A549 (cell line): ENCODE measurements at regions not wholly inside any gene's neighbourhood (a gene's known extent, or its start where the extent isn't known, plus 50 kb on each side); places are given as distances from the start of the nearest gene placed in this dataset.

ENCODE experiments used
- ATAC-seq, 2 experiments: fragments of 200-7000 bp in 1 of 2; fragments of >200 bp in 1 of 2; cut with Nextera tagmentation in 1 of 2; cut with Tn5 transposase in 1 of 2; 3 replicates each; pipeline versions ENCODE4 v1.8.0 to v1.9.1; 2018 to 2020; ENCODE audit warnings: mild to moderate bottlenecking in 1 of 2, moderate library complexity in 1 of 2
- CTCF ChIA-PET: fragments of 300-600 bp; sonication (Branson Sonifier 250); formaldehyde crosslinking; extraction: SDS; loops from one replicate; lab custom pipeline; 2021; ENCODE audit warnings: antibody characterized with exemption, inconsistent platforms; lab: Yijun Ruan, JAX
- POLR2A ChIA-PET: fragments of 350-600 bp; formaldehyde crosslinking; extraction: SDS; loops from one replicate; lab custom pipeline; 2021; ENCODE audit warnings: antibody characterized with exemption, inconsistent platforms; lab: Yijun Ruan, JAX
- DNase-seq, 2 experiments: peaks; one replicate each; pipeline versions ENCODE4 v3.0.0 to v3.0.0-alpha.2; 2011 to 2016; ENCODE audit warnings: low read depth in 1 of 2, low spot score in 1 of 2
- FAIRE-seq: peaks from 2 replicates; lab custom pipeline; 2011; peaks lifted over from hg19 to GRCh38; lab: Jason Lieb, UNC
- H3K27ac ChIP-seq, 2 experiments: fragments of >200 bp; sonication (Bioruptor Twin); formaldehyde crosslinking; 3 replicates each; pipeline ENCODE4 v1.5.1; 2016 to 2017
- H3K4me1 ChIP-seq: fragments of >200 bp; sonication (Bioruptor Twin); formaldehyde crosslinking; 3 replicates; pipeline ENCODE4 v1.6.1; 2016
- H3K4me2 ChIP-seq: fragments of >200 bp; sonication (Bioruptor Twin); formaldehyde crosslinking; 3 replicates; pipeline ENCODE4 v1.6.1; 2016
- H3K4me3 ChIP-seq: fragments of >200 bp; sonication (Bioruptor Twin); formaldehyde crosslinking; 3 replicates; pipeline ENCODE4 v1.5.1; 2016
- H3K9me3 ChIP-seq: fragments of >200 bp; sonication (Bioruptor Twin); formaldehyde crosslinking; 3 replicates; pipeline ENCODE4 v1.6.1; 2016
- CBX2 ChIP-seq: fragments of 200-600 bp; sonication (generic); IDR thresholded peaks from 2 replicates; pipeline ENCODE4 v1.6.1; 2016; ENCODE audit warnings: low read depth, mild to moderate bottlenecking, borderline replicate concordance
- CBX8 ChIP-seq: fragments of 200-600 bp; sonication (generic); IDR thresholded peaks from 2 replicates; pipeline ENCODE4 v1.6.1; 2016
- CHD4 ChIP-seq: fragments of 200-600 bp; sonication (generic); IDR thresholded peaks from 2 replicates; pipeline ENCODE4 v1.6.1; 2016; ENCODE audit warnings: antibody characterized with exemption, mild to moderate bottlenecking, borderline replicate concordance
- EHMT2 ChIP-seq: fragments of 200-600 bp; sonication (generic); IDR thresholded peaks from 2 replicates; pipeline ENCODE4 v1.6.1; 2016; ENCODE audit warnings: antibody characterized with exemption, low read depth, mild to moderate bottlenecking, moderate library complexity
- FOXS1 ChIP-seq: fragments of 250-450 bp; sonication (Bioruptor Pico); IDR thresholded peaks from 2 replicates; pipeline ENCODE4 v1.5.0; 2020; ENCODE audit warnings: mild to moderate bottlenecking, moderate library complexity
- HES2 ChIP-seq: fragments of >200 bp; sonication (Bioruptor Twin); formaldehyde crosslinking; IDR thresholded peaks from 2 replicates; pipeline ENCODE4 v1.6.1; 2016
- JUN ChIP-seq, 2 experiments: fragments of >200 bp; sonication (Bioruptor Twin); formaldehyde crosslinking; IDR thresholded peaks; 2 replicates in 1 of 2; 3 replicates in 1 of 2; pipeline ENCODE4 v1.6.1; 2016 to 2017
- KDM1A ChIP-seq: fragments of 200-600 bp; sonication (generic); IDR thresholded peaks from 2 replicates; pipeline ENCODE4 v1.6.1; 2016; ENCODE audit warnings: low read depth, mild to moderate bottlenecking
- MAFK ChIP-seq: fragments of 450-650 bp; IDR thresholded peaks from 2 replicates; pipeline ENCODE4 v1.6.1; 2014; ENCODE audit not compliant: partially characterized antibody
- MAZ ChIP-seq: fragments of 150-350 bp; IDR thresholded peaks from 2 replicates; pipeline ENCODE4 v1.6.1; 2014; ENCODE audit warnings: antibody characterized with exemption, low read depth, low read length, borderline replicate concordance
- NFE2L2 ChIP-seq: fragments of 150-350 bp; conservative IDR thresholded peaks from 2 replicates; pipeline ENCODE4 v1.6.1; 2014; ENCODE audit warnings: low read length
- NPAS2 ChIP-seq: fragments of 250-450 bp; sonication (Bioruptor Pico); IDR thresholded peaks from 2 replicates; pipeline ENCODE4 v1.8.0; 2022; ENCODE audit warnings: mild to moderate bottlenecking, moderate library complexity, borderline replicate concordance
- PHF8 ChIP-seq: fragments of 200-600 bp; sonication (generic); IDR thresholded peaks from 2 replicates; pipeline ENCODE4 v1.6.1; 2016; ENCODE audit warnings: low read depth, mild to moderate bottlenecking, antibody characterized with exemption, moderate library complexity, borderline replicate concordance
- RAD21 ChIP-seq, 2 experiments: fragments of >200 bp in 1 of 2; sonication (Bioruptor Twin) in 1 of 2; formaldehyde crosslinking in 1 of 2; IDR thresholded peaks in 1 of 2; conservative IDR thresholded peaks in 1 of 2; 2 replicates in 1 of 2; 3 replicates in 1 of 2; pipeline ENCODE4 v1.6.1; 2012 to 2018; ENCODE audit warnings: inconsistent platforms in 1 of 2
- REST ChIP-seq: fragments of 200-600 bp; sonication (generic); IDR thresholded peaks from 2 replicates; pipeline ENCODE4 v1.6.1; 2016; ENCODE audit warnings: antibody characterized with exemption, mild to moderate bottlenecking, moderate library complexity
- RFX5 ChIP-seq: fragments of 450-650 bp; IDR thresholded peaks from 2 replicates; pipeline ENCODE4 v1.7.1; 2014; ENCODE audit warnings: antibody characterized with exemption, mild to moderate bottlenecking, moderate library complexity
- TFCP2L1 ChIP-seq: fragments of 250-450 bp; sonication (Bioruptor Pico); IDR thresholded peaks from 2 replicates; pipeline ENCODE4 v1.5.0; 2021; ENCODE audit warnings: mild to moderate bottlenecking
- TP53 ChIP-seq: fragments of 250-450 bp; sonication (Bioruptor Pico); IDR thresholded peaks from 2 replicates; pipeline ENCODE4 v1.5.0; 2021; ENCODE audit warnings: mild to moderate bottlenecking, moderate library complexity
- ZFP36 ChIP-seq: fragments of 450-650 bp; IDR thresholded peaks from 2 replicates; pipeline ENCODE4 v1.6.1; 2014; ENCODE audit warnings: borderline replicate concordance; ENCODE audit not compliant: partially characterized antibody
- WGBS: methylation state at CpG from one replicate; pipeline ENCODE4 v1.1.6; 2017; ENCODE audit errors: missing lambda C conversion rate; 5-methylcytosine and 5-hydroxymethylcytosine counted together
- TF ChIP-seq, protein P1 (sequence below): IDR thresholded peaks from 2 replicates; pipeline ENCODE4 v1.6.1; 2012
- TF ChIP-seq, protein P2 (sequence below): IDR thresholded peaks from 2 replicates; pipeline ENCODE4 v1.6.1; 2012

DNA sequence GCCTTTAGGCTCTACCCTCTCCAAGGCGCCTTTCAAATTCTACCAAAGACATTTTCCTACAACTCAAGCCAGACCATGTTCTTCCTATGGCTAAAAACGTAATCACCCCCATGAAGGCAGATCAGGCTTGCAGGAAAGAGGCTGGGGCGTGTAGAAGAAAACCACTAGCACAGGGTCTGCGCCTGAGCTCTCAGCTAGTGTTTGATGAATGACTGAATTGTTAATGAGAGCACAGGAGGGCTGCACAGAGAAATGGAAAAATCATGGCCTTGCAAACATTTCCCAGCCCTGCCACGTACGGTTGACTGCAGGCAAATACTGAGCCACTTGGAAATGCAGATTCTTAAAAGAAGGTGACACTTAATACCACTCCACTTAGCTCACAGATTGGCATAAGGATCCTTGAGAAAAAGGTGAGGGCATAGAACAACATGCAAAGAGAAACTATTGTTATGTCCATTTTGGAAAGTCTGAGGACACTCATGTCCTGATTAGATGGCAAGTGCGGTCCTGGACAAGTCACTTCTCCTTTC is 148.6 kb downstream of the NXPE2 start:
- ATAC-seq, result no peak
- H3K4me3 ChIP-seq, result no peak overlapping the region
- H3K4me2 ChIP-seq, result no peak overlapping the region
- POLR2A ChIA-PET, result no interaction called here
- no peak for FAIRE-seq
- H3K4me1 ChIP-seq, result no peaks in the 10 kb centered on the region
- TF ChIP-seq CBX2 (no peak), ZFP36 (no peak), NFE2L2 (no peak), EHMT2 (no peak), KDM1A (no peak), NPAS2 (CRISPR knock-in tag) (no peak), TFCP2L1 (no peak), MAZ (no peak), TP53 (no peak), JUN (IDR thresholded peaks at IDR 0.05) (no peak), FOXS1 (CRISPR knock-in tag) (no peak), RAD21 (conservative IDR thresholded peaks at IDR 0.05 in 1 of 2, IDR thresholded peaks at IDR 0.05 in 1 of 2) (no peak), RFX5 (no peak), CBX8 (no peak), CHD4 (no peak)
- TF ChIP-seq, protein P1, sequence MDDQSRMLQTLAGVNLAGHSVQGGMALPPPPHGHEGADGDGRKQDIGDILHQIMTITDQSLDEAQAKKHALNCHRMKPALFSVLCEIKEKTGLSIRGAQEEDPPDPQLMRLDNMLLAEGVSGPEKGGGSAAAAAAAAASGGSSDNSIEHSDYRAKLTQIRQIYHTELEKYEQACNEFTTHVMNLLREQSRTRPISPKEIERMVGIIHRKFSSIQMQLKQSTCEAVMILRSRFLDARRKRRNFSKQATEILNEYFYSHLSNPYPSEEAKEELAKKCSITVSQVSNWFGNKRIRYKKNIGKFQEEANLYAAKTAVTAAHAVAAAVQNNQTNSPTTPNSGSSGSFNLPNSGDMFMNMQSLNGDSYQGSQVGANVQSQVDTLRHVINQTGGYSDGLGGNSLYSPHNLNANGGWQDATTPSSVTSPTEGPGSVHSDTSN, result no peak
- TF ChIP-seq, protein P2, sequence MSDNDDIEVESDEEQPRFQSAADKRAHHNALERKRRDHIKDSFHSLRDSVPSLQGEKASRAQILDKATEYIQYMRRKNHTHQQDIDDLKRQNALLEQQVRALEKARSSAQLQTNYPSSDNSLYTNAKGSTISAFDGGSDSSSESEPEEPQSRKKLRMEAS, result no peak
- CTCF ChIA-PET, result no interaction called here
- DNase-seq, result no peak
- H3K9me3 ChIP-seq, result no peaks in the 10 kb centered on the region
- WGBS, result 25% methylated on average over 6 of the region's 7 CpGs
- H3K27ac ChIP-seq, result no peak overlapping the region

DNA sequence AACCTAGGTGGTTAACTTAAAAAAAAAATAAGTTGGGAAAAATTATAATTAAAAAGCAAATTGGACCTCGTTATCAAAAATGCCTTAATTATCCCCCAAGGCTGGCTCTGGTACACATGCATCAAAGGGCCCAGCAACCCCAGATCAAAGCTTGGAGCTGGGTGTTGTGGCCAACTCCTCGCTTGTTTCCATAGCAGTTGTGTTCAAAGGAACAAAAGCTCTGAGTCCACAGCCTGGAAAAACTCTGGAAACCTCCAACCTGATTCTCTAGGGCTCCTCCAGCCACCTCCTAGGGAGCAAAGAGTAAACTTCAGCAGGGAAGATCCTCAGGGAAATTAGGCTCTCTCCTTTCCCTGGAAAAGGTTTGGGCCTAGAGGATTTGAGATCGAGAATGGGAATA is 149.4 kb downstream of the NXPE2 start:
- Histone ChIP-seq H3K4me2 (no peak overlapping the region), H3K4me3 (no peak overlapping the region)
- ATAC-seq (no peak), FAIRE-seq (no peak)
- POLR2A ChIA-PET, result no interaction called here
- CTCF ChIA-PET, result no interaction called here
- TF ChIP-seq NFE2L2 (no peak), HES2 (no peak), JUN (IDR thresholded peaks at IDR 0.05) (no peak), NPAS2 (CRISPR knock-in tag) (no peak), ZFP36 (no peak), PHF8 (no peak), REST (no peak), MAFK (no peak)
- TF ChIP-seq, all 56 proteins: peak for 0
- Histone ChIP-seq H3K4me1 (no peaks in the 10 kb centered on the region), H3K27ac (no peak overlapping the region), H3K9me3 (no peaks in the 10 kb centered on the region)
- WGBS, result 7% methylated on average over 3 of the region's 3 CpGs
- DNase-seq, result no peak
